ENCODE measurements at regions not wholly inside any gene's neighbourhood (a gene's known extent, or its start where the extent isn't known, plus 50 kb on each side); places are given as distances from the start of the nearest gene placed in this dataset.
"Not testable (repeated sequence)": the region's sequence is repeated elsewhere in the genome, so short reads cannot be mapped to it uniquely, and the experiment has no call there.

GRCh38 chr3:182644790-182645433 lies 148.4 kb upstream of the ATP11B start:
- DNase-seq: no peak

GRCh38 chr3:182650568-182651128 lies 142.7 kb upstream of the ATP11B start:
- DNase-seq: no peak

GRCh38 chr3:182651461-182651860 lies 141.8 kb upstream of the ATP11B start:
- no peak for DNase-seq

- DNase-seq: not testable (repeated sequence)
These were observed 140.2 kb upstream of the ATP11B start for GRCh38 chr3:182653065-182653464.

GRCh38 chr3:182668541-182668940 lies 124.8 kb upstream of the ATP11B start:
- no peak for DNase-seq

GRCh38 chr3:182668974-182669373 lies 124.3 kb upstream of the ATP11B start:
- no peak for DNase-seq

- no peak for DNase-seq
These were observed 121.8 kb upstream of the ATP11B start for GRCh38 chr3:182671541-182671940.

GRCh38 chr3:182671942-182672341 lies 121.4 kb upstream of the ATP11B start:
- no peak for DNase-seq

GRCh38 chr3:182673336-182673735 lies 120.0 kb upstream of the ATP11B start:
- DNase-seq: no peak

GRCh38 chr3:182682263-182683241 lies 110.8 kb upstream of the ATP11B start:
- peak; percentile 50 for DNase-seq

GRCh38 chr3:182683453-182683852 lies 109.9 kb upstream of the ATP11B start:
- DNase-seq: peak; percentile 83

- DNase-seq: no peak
These were observed 109.4 kb upstream of the ATP11B start for GRCh38 chr3:182683858-182684257.

- no peak for DNase-seq
These were observed 107.0 kb upstream of the ATP11B start for GRCh38 chr3:182686033-182686886.

GRCh38 chr3:182690172-182690571 lies 103.1 kb upstream of the ATP11B start:
- DNase-seq: no peak

GRCh38 chr3:182692021-182692420 lies 101.3 kb upstream of the ATP11B start:
- no peak for DNase-seq

GRCh38 chr3:182692695-182693094 lies 100.6 kb upstream of the ATP11B start:
- no peak for DNase-seq

- DNase-seq: no peak
These were observed 99.6 kb upstream of the ATP11B start for GRCh38 chr3:182693723-182694122.

- DNase-seq: no peak
These were observed 96.4 kb upstream of the ATP11B start for GRCh38 chr3:182696916-182697315.

GRCh38 chr3:182697345-182697919 lies 95.9 kb upstream of the ATP11B start:
- no peak for DNase-seq

- DNase-seq: no peak
These were observed 95.2 kb upstream of the ATP11B start for GRCh38 chr3:182698078-182698477.

GRCh38 chr3:182699550-182700170 lies 93.6 kb upstream of the ATP11B start:
- DNase-seq: peak; percentile 8

- no peak for DNase-seq
These were observed 91.1 kb upstream of the ATP11B start for GRCh38 chr3:182702216-182702615.

Data from dermis blood vessel endothelial cell (primary cell).